ENCODE measurements at regions not wholly inside any gene's neighbourhood (a gene's known extent, or its start where the extent isn't known, plus 50 kb on each side); places are given as distances from the start of the nearest gene placed in this dataset.

- Histone ChIP-seq H3K4me3 (no peak overlapping the region), H3K27ac (no peak overlapping the region), H3K9me3 (no peaks in the 10 kb centered on the region), H3K36me3 (ENCODE audit: insufficient read depth in 1 of 2, low read depth in 1 of 2) (no peaks in the 10 kb centered on the region), H3K27me3 (ENCODE audit: insufficient read depth in 3 of 3, low read length in 2 of 3) (no peaks in the 10 kb centered on the region), H3K4me1 (no peaks in the 10 kb centered on the region)
- 64 to 82% (median 79%) methylated on average over 3 of the region's 3 CpGs for WGBS, 3 donors
- DNase-seq (no peak), ATAC-seq (no peak)
- intact Hi-C loops (cut with DNase I): no loop called here
- TF ChIP-seq, protein P1, sequence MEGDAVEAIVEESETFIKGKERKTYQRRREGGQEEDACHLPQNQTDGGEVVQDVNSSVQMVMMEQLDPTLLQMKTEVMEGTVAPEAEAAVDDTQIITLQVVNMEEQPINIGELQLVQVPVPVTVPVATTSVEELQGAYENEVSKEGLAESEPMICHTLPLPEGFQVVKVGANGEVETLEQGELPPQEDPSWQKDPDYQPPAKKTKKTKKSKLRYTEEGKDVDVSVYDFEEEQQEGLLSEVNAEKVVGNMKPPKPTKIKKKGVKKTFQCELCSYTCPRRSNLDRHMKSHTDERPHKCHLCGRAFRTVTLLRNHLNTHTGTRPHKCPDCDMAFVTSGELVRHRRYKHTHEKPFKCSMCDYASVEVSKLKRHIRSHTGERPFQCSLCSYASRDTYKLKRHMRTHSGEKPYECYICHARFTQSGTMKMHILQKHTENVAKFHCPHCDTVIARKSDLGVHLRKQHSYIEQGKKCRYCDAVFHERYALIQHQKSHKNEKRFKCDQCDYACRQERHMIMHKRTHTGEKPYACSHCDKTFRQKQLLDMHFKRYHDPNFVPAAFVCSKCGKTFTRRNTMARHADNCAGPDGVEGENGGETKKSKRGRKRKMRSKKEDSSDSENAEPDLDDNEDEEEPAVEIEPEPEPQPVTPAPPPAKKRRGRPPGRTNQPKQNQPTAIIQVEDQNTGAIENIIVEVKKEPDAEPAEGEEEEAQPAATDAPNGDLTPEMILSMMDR (IDR thresholded peaks at IDR 0.05): no peak
These were observed 589.9 kb upstream of the BOD1L1 start for GRCh38 chr4:14217401-14217800.

DNA sequence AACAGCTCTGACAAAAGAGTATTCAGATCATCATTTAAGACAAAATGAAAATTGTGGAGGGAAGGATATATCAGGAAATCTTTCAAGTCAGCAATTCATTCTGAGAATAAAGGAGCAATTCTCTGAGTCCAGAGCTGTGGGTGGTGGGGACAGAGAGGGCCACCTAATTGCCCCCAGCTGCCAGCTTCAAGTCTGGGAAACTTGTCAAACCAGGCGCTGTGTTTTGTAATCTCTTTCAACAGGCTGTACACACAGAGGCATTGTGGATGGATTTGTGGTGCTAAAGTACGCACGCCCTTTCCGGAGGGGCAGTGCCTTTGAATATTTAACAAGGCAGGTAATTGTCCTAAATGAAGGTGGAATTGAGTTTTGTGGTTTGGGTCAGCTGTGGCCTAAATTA, 591.1 kb upstream of the BOD1L1 start:
- no peak for DNase-seq
- no peaks in the 10 kb centered on the region for H3K36me3 ChIP-seq (ENCODE audit: insufficient read depth in 1 of 2, low read depth in 1 of 2)
- no peak for ATAC-seq
- intact Hi-C loops (cut with DNase I): no loop called here
- no peaks in the 10 kb centered on the region for H3K27me3 ChIP-seq (ENCODE audit: insufficient read depth in 3 of 3, low read length in 2 of 3)
- TF ChIP-seq, protein P1 (IDR thresholded peaks at IDR 0.05): no peak
- H3K4me1 ChIP-seq: no peaks in the 10 kb centered on the region
- 77 to 89% (median 78%) methylated on average over 4 of the region's 4 CpGs for WGBS, 3 donors
- H3K9me3 ChIP-seq: no peaks in the 10 kb centered on the region
- H3K4me3 ChIP-seq: no peak overlapping the region
- H3K27ac ChIP-seq: no peak overlapping the region

DNA sequence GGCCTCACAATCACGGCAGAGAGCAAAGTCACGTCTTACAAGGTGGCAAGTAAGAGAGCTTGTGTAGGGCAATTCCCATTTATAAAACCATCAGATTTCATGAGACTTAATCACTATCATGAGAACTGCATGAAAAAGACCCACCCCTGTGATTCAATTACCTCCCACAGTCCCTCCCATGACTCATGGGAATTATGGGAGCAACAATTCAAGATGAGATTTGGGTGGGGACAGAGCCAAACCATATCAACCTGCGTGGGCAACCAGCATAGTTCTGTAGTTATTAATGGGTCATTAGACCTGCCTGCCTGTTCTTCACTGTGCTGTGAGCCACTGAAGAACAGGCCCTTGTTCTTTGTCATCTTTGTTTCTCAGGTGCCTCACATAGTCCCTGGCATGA, 593.7 kb upstream of the BOD1L1 start:
- WGBS, 3 donors: 75 to 84% (median 76%) methylated on average over 3 of the region's 3 CpGs
- intact Hi-C loops (cut with DNase I): no loop called here
- H3K36me3 ChIP-seq (ENCODE audit: insufficient read depth in 1 of 2, low read depth in 1 of 2): no peaks in the 10 kb centered on the region

GRCh38 chr4:14222377-14223029, 595.0 kb upstream of the BOD1L1 start:
- H3K36me3 ChIP-seq (ENCODE audit: insufficient read depth in 1 of 2, low read depth in 1 of 2): no peaks in the 10 kb centered on the region
- TF ChIP-seq, protein P1 (IDR thresholded peaks at IDR 0.05): no peak
- H3K4me1 ChIP-seq: no peaks in the 10 kb centered on the region
- WGBS, 3 donors: 77 to 87% (median 84%) methylated on average over 4 of the region's 4 CpGs
- H3K27me3 ChIP-seq (ENCODE audit: insufficient read depth in 3 of 3, low read length in 2 of 3): no peaks in the 10 kb centered on the region
- ATAC-seq: no peak
- no peak for DNase-seq
- no peak overlapping the region for H3K27ac ChIP-seq
- intact Hi-C loops (cut with DNase I): no loop called here
- no peaks in the 10 kb centered on the region for H3K9me3 ChIP-seq
- H3K4me3 ChIP-seq: no peak overlapping the region

More for the DNA sequence above, 593.7 kb upstream of the BOD1L1 start:
- Histone ChIP-seq H3K4me3 (no peak overlapping the region), H3K27me3 (ENCODE audit: insufficient read depth in 3 of 3, low read length in 2 of 3) (no peaks in the 10 kb centered on the region), H3K9me3 (no peaks in the 10 kb centered on the region), H3K27ac (no peak overlapping the region), H3K4me1 (no peaks in the 10 kb centered on the region)
- no peak for DNase-seq
- TF ChIP-seq, protein P1 (IDR thresholded peaks at IDR 0.05): no peak
- ATAC-seq: no peak

DNA sequence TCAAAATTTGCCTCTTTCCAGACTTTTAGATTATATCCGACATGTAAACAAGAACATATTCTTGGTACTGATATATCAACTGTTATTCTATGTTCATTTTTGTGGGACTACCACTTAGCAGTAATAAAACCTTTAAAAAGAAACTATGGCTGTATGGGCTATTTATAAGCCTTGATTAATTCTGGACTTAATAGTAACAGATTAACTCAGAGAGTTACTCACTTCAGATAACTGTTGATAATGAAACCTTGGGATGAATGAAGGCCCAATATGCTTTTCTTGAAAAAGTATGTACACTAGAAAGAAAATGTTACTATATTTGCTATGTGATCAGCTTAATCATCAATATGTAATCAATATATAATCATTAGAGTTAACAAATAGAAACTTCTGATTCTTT, 595.9 kb upstream of the BOD1L1 start:
- Histone ChIP-seq H3K36me3 (ENCODE audit: insufficient read depth in 1 of 2, low read depth in 1 of 2) (no peaks in the 10 kb centered on the region), H3K4me1 (no peaks in the 10 kb centered on the region), H3K27me3 (ENCODE audit: insufficient read depth in 3 of 3, low read length in 2 of 3) (no peaks in the 10 kb centered on the region), H3K9me3 (no peaks in the 10 kb centered on the region), H3K4me3 (no peak overlapping the region), H3K27ac (no peak overlapping the region)
- WGBS, 3 donors: 92 to 97% (median 96%) methylated on average over 1 of the region's 1 CpG
- ATAC-seq (no peak), DNase-seq (no peak)
- TF ChIP-seq, protein P1 (IDR thresholded peaks at IDR 0.05): no peak
- intact Hi-C loops (cut with DNase I): no loop called here
